ENCODE measurements at regions not wholly inside any gene's neighbourhood (a gene's known extent, or its start where the extent isn't known, plus 50 kb on each side); places are given as distances from the start of the nearest gene placed in this dataset.

GRCh38 chr6:12426121-12426520, 136.0 kb downstream of the EDN1 start:
- no peak for DNase-seq

- DNase-seq = no peak
Measured at GRCh38 chr6:12431023-12431422, 140.9 kb downstream of the EDN1 start.

- DNase-seq = no peak
Measured at GRCh38 chr6:12436224-12436623, 146.1 kb downstream of the EDN1 start.

GRCh38 chr6:12436683-12437082, 146.5 kb downstream of the EDN1 start:
- no peak for DNase-seq

GRCh38 chr6:12439296-12439695, 149.1 kb downstream of the EDN1 start:
- no peak for DNase-seq

GRCh38 chr6:12440981-12441380, 150.8 kb downstream of the EDN1 start:
- DNase-seq = no peak

GRCh38 chr6:12442455-12442854, 152.3 kb downstream of the EDN1 start:
- no peak for DNase-seq

- DNase-seq = no peak
Measured at GRCh38 chr6:12446394-12446793, 156.2 kb downstream of the EDN1 start.

- no peak for DNase-seq
Measured at GRCh38 chr6:12449447-12449846, 159.3 kb downstream of the EDN1 start.

GRCh38 chr6:12450467-12450866, 160.3 kb downstream of the EDN1 start:
- DNase-seq = no peak

GRCh38 chr6:12456343-12456742, 166.2 kb downstream of the EDN1 start:
- DNase-seq = no peak

GRCh38 chr6:12457094-12457493, 166.9 kb downstream of the EDN1 start:
- DNase-seq = no peak

- DNase-seq = no peak
Measured at GRCh38 chr6:12458558-12458957, 168.4 kb downstream of the EDN1 start.

- DNase-seq = no peak
Measured at GRCh38 chr6:12459945-12460661, 169.9 kb downstream of the EDN1 start.

- no peak for DNase-seq
Measured at GRCh38 chr6:12467706-12468670, 177.8 kb downstream of the EDN1 start.

- DNase-seq = no peak
Measured at GRCh38 chr6:12472601-12473038, 182.5 kb downstream of the EDN1 start.

- no peak for DNase-seq
Measured at GRCh38 chr6:12473494-12473893, 183.3 kb downstream of the EDN1 start.

- no peak for DNase-seq
Measured at GRCh38 chr6:12474167-12475140, 184.3 kb downstream of the EDN1 start.

- DNase-seq = no peak
Measured at GRCh38 chr6:12476484-12476883, 186.3 kb downstream of the EDN1 start.

GRCh38 chr6:12477616-12478015, 187.5 kb downstream of the EDN1 start:
- DNase-seq = no peak

GRCh38 chr6:12478921-12479320, 188.8 kb downstream of the EDN1 start:
- DNase-seq = no peak

GRCh38 chr6:12479451-12479850, 189.3 kb downstream of the EDN1 start:
- no peak for DNase-seq

- DNase-seq = no peak
Measured at GRCh38 chr6:12479881-12480280, 189.7 kb downstream of the EDN1 start.
